ELF-1 (cell line): ENCODE measurements at regions not wholly inside any gene's neighbourhood (a gene's known extent, or its start where the extent isn't known, plus 50 kb on each side); places are given as distances from the start of the nearest gene placed in this dataset.
"Not testable (repeated sequence)": the region's sequence is repeated elsewhere in the genome, so short reads cannot be mapped to it uniquely, and the experiment has no call there.

Experiments
- DNase-seq: peaks from one replicate; pipeline ENCODE4 v3.0.0-alpha.2; 2016; ENCODE audit warnings: low read depth, low spot score

GRCh38 chr4:162943263-162943662 is 223.4 kb downstream of the NAF1 start:
- no peak for DNase-seq

- DNase-seq: no peak
Measured at GRCh38 chr4:162938738-162939485, 227.8 kb downstream of the NAF1 start.

GRCh38 chr4:162935214-162935613 is 231.5 kb downstream of the NAF1 start:
- DNase-seq: no peak

GRCh38 chr4:162931286-162931685 is 235.4 kb downstream of the NAF1 start:
- no peak for DNase-seq

- peak; percentile 14 for DNase-seq
Measured at GRCh38 chr4:162921178-162921785, 245.4 kb downstream of the NAF1 start.

- DNase-seq: no peak
Measured at GRCh38 chr4:162920649-162921048, 246.0 kb downstream of the NAF1 start.

GRCh38 chr4:162912482-162912881 is 254.2 kb downstream of the NAF1 start:
- DNase-seq: no peak

- no peak for DNase-seq
Measured at GRCh38 chr4:162911349-162911748, 255.3 kb downstream of the NAF1 start.

GRCh38 chr4:162909952-162910351 is 256.7 kb downstream of the NAF1 start:
- DNase-seq: no peak

- no peak for DNase-seq
Measured at GRCh38 chr4:162894387-162894786, 272.3 kb downstream of the NAF1 start.

GRCh38 chr4:162891788-162892707 is 274.6 kb downstream of the NAF1 start:
- DNase-seq: no peak

GRCh38 chr4:162878096-162878495 is 288.6 kb downstream of the NAF1 start:
- DNase-seq: no peak

- no peak for DNase-seq
Measured at GRCh38 chr4:162874748-162875147, 291.9 kb downstream of the NAF1 start.

GRCh38 chr4:162871990-162872389 is 294.7 kb downstream of the NAF1 start:
- no peak for DNase-seq

GRCh38 chr4:162869157-162869556 is 297.5 kb downstream of the NAF1 start:
- no peak for DNase-seq

GRCh38 chr4:162866565-162866964 is 300.1 kb downstream of the NAF1 start:
- DNase-seq: no peak

GRCh38 chr4:162865102-162865501 is 301.6 kb downstream of the NAF1 start:
- peak; percentile 4 for DNase-seq

GRCh38 chr4:162853788-162854187 is 312.9 kb downstream of the NAF1 start:
- DNase-seq: no peak

GRCh38 chr4:162852642-162853041 is 314.0 kb downstream of the NAF1 start:
- DNase-seq: no peak

- DNase-seq: not testable (repeated sequence)
Measured at GRCh38 chr4:162851241-162851758, 315.4 kb downstream of the NAF1 start.

GRCh38 chr4:162849937-162850336 is 316.8 kb downstream of the NAF1 start:
- no peak for DNase-seq

- DNase-seq: no peak
Measured at GRCh38 chr4:162847945-162848549, 318.6 kb downstream of the NAF1 start.
